Left hindlimb (tissue), 1 donor: ENCODE measurements at regions not wholly inside any gene's neighbourhood (a gene's known extent, or its start where the extent isn't known, plus 50 kb on each side); places are given as distances from the start of the nearest gene placed in this dataset.
A peak's percentile ranks its signal among the peaks of the same experiment; 100 is the strongest.

Source experiments
- DNase-seq: peaks from one replicate; pipeline ENCODE4 v3.0.0-alpha.2; 2018

DNA sequence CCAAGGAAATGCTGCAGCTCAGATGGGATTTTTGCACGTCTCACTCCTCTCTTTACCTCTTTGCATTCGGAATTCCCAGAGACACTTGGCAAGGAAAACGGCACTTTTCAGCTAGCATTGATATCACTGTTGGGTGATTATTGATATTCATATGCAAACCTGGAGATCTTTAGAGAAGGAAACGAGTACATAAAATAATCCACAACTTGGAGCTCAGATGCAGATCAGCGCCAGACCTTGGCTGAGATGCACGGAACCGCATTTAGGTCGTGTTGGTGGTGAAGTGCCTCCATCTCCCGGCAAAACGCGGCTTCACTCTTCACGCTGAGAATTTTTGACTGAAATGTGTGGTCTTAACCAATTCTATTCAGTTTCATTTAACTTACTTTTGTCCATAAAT, 77.2 kb upstream of the ARHGEF7 start:
- DNase-seq = no peak

DNA sequence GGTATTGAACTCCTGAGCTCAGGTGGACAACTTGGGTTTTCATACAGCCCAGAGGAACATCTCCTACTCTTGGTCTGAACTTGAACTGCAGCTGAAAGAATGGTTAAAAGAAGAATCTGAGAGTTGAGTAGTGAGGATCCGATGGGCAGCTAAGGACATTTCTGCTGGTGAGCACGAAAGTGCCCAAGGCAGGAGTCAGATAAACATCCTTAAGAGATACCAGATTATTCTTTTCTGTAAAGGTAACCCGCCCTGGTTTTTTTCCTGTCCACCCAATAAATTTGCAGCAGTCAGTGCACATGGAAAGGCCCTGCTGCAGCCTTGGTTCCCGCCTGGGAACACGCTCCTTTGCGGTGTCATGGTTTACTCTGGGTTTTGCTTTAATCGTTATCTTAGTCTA, 78.4 kb upstream of the ARHGEF7 start:
- no peak for DNase-seq

DNA sequence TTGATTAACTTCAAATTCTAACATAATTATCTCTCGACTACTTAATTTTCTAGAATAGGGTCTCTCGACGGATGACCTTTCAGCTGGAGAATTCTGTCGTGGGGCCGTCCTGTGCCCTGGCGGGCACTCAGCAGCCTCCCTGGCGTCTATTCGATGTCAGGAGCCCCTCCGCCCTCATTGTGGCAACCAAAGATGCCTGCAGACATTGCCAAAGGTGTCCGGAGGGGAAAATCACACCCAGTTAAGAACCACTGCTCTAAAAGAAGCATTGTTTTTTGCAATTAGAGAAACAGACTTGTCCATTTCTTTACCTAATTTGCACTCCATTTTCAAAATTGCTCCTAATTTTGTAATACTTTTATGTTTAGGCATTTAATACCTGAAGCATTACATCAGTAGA, 79.2 kb upstream of the ARHGEF7 start:
- no peak for DNase-seq

DNA sequence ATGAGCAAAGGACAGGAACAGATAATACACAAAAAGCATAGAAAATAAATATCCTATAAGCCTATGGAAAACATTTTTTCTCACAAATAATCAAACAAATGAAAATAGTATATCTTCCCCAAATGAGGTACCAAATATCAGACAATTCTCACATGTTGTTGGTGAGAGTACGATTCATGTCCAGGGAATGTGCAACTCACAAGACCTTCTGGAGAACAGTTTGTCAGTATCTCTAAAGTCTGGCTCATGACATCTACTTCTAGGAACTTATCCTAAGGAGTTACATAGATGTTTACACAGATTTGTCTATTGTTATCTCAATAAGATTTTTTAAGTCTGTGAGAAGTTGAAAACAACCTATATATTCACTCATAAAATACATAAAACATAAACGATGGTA, 80.3 kb upstream of the ARHGEF7 start:
- no peak for DNase-seq

DNA sequence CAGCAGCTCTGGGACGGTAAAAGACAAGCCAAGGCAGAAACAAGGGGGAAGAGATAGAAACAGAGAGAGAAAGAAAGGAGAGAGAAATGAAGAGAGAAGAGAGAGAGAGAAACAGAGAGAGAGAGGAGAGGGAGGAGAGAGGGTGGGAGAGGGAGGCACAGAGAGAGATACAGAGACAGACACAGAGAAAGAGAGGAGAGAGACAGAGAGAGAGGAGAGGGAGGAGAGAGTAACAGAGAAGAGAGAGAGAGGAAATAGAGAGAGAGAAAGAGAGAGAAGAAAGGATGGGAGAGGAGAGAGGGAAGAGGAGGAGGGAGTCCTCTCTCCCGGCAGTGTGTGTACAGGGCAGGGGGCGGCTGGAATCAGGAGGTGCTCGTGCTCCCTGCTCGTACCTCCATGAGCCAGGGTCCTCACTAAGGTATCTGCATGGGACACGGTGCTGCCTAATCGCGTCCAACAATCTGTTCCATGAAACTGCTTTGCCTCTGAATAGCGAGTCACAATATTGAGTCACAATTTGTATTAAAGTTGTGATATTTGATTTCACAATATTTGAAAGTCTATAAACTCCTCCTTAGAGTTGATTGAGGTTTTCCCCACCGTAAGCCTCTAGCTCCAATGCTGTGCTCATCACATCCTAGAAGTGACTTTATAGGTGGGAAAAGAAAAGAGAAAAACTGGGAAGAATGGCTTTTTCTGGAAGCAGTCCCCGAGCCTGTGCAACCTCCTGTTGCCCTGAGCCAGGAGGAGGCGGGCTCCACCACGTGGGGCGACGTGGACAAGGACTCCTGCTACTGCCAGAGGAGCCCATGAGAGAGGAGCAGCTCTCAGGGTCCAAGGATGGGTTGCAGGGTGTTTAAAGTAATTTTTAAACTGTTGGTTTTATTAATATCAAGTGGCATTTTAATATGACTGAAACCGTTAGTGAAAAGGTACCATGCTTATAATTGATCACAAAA, 81.7 kb upstream of the ARHGEF7 start:
- no peak for DNase-seq

DNA sequence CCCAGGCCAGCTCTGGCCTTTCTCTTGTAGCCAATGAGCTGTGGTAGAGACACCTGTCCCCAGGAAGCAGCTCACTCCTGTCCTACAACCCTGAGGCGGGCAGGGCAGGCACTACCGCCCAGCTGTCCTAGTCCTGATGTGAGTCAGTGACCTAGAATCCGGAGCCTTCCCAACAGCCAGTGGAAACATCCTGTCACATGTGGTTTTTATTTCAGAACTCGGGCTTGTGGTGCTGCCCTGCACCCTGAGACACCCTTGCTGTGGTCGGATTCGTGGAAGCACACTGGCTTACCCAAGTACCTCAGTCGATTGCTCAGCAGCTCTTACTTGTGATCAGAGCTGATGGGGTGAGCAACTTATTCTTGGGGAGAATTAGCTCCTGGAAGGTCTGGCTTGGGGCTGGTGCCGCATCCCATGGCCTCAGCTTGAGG, 83.6 kb upstream of the ARHGEF7 start:
- DNase-seq = no peak

DNA sequence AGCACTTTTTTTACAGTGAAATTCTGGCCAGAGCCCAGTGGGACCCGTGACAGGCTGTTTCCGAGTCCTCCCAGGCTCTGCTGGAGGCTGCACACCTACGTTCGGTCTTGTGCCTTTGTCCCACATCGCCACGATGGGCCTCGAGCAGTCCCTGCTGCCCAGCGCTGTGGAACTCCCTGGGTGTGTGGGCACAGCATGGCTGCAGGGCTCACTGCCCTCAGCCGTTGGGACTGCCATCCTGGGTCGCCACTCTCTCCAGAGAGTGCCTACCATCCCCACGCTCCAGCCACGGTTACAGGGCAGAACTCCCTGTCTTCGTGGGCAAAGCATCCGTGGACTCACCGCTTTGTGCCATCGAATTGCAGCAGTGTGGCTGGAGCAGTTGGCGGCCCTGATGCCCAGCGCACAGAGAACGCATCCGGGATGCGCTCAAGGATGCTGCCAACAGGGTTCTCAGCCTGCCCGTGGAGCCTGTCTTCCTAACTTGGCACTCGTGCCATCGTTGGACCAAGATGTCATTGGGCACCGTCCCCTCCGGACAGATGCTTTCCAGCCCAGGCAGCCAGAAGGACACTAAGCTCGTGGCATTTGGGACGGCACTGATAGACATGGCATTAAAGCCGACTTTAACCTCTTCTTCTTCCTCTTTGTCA, 85.0 kb upstream of the ARHGEF7 start:
- no peak for DNase-seq

DNA sequence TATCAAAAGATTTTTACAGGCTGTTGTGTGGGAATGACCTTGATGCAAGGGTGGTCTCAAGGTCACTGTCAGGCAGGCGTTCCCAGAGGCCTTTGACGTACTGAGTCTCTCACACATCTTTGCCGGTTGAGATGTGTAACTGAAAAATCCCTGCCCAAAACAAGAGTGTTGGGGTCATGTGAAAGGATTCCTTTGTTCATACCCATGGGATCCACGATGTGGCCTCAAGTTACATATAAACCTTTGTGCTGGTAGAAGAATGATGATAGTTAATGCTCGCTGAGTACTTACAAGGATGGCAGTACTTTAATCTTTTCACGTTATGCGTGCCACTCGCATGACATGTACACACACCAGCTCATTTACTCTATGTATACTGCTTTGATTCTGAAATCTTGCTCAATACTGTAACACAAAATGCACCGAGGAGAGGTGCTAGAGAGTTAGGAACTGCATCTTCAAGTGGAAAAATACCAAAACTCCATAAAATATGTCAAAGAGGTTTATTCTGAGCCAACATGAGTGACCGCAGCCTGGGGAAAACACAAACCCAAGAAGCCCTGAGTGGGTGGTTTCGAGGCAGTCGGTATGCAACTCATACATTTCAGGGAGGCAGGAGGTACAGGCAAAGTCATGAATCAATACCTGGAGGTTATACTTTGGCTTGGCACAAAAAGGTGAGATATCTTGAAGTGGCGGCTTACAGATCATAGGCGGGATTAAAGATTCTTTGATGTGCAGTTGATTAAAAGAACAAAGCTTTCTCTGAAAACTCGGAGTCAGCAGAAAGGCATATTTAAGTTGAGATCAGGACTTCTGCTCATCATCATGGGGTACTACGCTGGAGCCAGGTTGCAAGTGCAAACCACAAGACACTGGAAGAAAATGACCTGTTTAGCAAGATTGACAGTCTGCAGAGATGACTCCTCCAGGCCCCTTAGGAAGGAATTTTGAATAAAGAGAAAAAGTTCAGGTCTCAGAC, 87.4 kb upstream of the ARHGEF7 start:
- DNase-seq = no peak

DNA sequence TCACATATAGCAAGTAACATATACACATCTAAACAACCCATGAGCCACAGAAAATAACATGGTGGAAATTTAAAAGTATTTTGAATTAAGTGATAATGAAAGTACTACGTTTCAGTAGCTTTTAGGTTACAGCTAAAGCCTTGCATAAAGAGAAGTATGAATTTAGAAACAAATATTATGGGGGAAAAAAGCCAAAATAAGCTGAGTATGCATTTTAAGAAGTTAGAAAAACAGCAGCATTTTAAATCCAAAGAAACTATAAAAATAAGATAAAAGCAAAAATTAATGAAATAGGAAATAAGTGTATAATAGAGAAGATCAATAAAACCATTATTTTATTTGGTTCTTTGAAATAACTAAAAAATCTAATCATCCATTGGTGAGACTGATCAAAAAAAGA, 89.8 kb upstream of the ARHGEF7 start:
- DNase-seq = no peak

DNA sequence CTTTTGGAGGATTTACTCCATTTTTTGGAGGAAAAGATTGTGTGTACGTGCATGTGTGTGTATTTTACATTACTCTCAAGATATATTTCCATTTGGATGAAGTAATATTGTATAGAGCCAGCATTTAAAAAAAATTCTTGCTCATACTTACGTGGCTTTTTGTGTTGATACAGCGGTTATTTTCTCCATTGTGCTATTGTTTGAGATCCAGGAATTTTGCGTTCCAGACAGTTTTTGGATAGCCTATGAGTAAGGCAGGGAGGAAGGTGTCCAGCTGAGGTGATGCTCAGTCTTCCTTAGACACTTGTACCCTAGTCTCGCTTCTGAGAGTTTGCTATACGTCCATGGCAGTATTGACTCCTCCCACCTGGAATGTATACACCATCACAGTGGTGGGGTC, 92.2 kb upstream of the ARHGEF7 start:
- DNase-seq = no peak

DNA sequence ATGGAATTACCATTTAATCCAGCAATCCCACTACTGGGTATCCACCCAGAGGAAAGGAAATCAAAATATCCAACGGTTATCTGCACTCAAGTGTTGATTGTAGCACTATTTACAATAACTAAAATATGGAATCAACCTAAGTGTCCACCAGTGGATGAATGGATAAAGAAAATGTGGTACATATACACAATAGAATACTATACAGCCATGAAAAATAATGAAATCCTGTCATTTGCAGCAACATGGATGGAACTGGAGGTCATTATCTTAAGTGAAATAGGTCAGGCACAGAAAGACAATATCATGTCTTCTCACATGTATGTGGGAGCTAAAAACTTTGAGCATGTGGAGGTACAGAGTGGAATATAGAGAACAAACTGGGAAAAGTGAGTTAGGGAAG, 92.9 kb upstream of the ARHGEF7 start:
- no peak for DNase-seq

DNA sequence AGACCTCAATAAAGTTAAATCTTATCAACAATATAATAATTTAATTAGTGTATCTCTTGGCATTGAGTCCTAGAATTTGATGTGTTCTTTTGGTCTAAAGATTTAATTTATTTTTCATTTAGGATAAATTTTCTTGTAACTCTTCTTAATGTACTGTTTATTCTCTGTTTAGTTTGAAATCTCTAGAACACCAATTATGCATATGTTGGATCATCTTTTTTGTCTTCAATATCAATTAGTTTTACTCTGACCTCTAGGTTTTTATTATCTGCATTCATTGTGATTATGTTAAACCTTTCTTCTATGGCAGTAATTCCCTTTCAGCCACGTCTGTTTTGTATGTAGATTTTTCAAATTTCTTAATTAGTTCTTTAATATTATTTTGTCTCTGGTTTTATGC, 93.8 kb upstream of the ARHGEF7 start:
- DNase-seq = no peak

DNA sequence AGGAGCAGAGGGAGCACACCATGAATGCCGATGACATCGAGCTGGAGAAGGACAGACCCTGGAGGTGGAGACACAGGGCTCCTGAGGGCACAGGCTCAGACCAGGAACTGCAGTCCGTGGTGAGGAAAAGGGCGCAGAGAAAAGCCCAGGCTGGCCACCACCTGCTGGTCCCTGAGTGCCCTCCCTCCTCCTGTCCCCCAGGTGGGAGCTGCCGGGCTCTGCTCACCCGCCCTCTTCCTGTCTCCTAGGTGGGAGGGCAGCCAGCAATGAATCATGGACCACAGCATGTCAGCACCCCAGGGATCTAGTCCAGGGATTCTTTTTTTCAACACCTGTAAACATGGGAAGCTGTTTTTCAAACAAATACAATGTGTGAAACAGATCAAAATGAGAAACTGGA, 94.6 kb upstream of the ARHGEF7 start:
- DNase-seq = no peak

DNA sequence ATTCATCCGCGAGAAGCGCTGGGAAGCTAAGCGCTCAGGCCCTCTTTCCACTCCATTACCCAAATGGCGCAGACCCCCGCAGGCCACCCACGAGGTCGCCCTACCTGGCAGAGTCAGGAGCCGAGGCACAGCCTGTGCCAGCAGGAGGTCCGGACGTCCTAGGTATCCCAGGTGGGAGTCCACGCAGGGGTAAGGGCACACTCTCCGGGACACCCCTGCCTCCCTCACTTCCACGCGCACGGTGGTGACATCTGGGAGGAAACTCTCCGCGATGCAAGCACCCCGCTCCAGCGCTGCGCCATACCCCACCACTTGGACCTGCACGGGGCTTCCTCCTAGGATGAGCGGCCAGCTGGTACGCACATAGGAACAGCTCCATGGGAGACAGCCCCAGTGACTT, 95.1 kb upstream of the ARHGEF7 start:
- no peak for DNase-seq

DNA sequence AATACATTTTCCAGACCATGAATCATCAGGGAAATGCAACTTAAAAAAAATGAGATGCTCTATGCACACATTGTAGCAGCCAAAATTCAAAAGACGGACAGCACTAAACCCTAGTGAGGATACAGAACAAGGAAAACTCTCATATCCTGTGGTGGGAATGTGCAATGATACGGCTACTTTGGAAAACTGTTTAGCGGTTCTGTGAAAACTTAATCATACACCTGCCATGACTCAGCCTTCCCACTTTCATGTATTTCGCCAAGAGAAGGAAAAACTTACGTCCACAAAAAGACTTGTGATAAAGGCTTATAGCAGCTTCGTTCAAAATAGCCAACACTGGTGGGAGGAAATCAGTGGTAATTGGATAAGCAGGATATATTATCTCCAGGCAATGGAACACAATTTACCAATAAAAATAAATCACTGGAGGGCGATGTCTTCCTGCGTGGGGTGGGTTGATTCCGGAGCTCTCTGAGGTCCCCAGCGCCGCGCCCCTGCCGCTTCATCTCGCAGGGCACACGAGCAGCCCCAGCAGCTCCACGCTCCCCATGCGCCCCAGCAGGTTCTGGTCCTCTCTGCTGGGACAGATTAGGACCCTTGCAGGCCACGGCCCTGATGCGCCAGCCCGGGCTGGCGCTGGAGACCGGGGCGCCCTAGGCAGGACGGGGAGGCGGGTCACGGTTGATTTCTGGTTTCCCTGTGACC, 97.2 kb upstream of the ARHGEF7 start:
- no peak for DNase-seq

DNA sequence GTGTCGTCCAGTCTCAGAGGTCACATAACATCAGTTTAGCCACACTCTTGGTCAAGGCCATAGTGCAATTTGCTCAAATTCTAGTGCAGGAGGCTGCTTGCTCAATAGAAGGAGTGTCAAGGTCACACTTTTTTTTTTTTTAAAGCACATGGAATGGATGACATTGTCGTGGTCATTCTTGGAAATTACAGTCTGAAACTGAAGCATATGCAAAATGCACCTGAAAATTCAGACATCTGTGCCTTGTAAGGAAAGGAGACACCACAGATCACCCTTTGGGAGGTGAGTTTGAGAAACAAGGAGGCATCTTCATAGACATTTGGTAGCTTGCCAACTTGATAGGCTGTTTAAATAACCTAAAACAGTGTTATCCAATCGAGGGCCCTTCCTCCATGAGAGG, 98.3 kb upstream of the ANKRD10 start:
- DNase-seq = no peak

DNA sequence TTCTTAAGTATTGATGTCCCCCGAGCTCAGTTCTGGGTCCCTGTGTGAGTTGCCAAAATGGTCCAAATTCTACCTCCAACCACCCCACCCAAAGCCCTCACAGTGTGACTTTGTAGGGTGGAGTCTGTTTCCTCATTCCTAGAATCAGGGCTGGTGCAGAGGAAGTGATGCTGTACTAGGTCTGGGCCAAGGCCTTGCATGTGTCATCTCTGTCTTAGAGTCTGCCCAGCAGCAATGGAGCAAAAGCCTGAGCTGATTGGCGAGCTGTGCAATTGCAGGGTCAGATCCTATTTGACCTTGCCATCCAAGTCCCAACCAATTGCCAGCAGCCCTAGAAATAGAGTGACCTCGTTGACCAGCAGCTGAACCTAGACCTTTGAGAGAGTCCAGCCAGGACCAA, 97.0 kb upstream of the ANKRD10 start:
- no peak for DNase-seq

DNA sequence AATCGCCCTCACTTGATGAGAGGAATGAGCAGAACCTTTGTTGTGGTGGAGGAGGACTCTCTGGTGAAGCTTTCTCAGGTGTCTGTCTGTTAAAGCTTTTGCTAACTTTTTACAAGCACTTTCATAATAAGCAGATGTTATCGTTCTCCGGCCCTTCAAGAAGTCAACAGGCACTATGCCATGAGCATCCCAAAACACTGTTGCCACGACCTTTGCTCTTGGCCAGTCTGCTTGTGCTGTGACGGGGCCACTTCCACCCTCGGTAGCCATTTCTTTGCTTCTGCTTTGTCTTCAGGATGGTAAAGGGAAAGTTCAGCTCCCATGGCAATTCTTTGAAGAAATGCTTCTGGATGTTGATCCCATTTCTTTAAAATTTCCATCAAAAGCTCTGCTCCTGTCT, 93.5 kb upstream of the ANKRD10 start:
- DNase-seq = no peak

DNA sequence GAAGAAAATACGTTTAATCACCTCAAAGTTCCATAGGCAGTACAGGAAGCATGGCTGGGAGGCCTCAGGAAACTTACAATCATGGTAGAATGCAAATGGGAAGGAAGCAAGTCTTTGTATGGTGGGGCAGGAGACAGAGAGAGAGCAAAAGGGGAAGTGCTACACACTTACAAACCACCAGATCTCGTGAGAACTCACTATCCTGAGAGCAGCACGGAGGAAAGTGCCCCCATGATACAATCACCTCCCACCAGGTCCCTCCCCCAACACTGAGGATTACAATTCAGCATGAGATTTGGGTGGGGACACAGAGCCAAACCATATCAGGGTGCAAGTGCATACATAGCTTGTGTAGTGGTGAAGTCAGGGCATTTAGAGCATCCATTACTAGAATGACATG, 92.3 kb upstream of the ANKRD10 start:
- DNase-seq = no peak

DNA sequence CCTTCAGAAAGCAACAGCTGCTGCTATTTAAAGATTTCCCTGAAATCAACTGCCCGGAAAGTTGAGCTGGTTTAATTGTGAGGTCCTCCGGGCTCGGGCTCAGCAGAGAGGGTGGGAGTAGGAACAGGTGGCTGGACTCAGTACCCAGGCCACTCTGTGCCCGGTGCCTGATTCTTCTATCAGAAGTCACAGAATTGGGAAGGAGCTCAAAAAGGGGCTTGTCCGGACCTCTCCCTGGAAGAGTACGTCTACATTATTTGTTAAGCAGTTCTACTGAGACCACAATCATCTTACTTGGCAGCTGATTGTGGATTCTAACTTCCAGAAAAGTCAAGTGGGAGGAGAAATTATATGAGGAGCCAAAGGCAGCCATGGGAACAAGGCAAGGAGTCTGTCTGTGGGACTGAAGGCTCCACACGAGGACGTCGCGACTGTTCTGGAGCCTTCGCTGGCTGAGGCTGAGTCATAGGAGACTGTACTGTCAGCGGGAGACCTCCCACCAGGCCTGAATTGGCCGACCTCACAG, 91.7 kb upstream of the ANKRD10 start:
- DNase-seq = peak; percentile 86

DNA sequence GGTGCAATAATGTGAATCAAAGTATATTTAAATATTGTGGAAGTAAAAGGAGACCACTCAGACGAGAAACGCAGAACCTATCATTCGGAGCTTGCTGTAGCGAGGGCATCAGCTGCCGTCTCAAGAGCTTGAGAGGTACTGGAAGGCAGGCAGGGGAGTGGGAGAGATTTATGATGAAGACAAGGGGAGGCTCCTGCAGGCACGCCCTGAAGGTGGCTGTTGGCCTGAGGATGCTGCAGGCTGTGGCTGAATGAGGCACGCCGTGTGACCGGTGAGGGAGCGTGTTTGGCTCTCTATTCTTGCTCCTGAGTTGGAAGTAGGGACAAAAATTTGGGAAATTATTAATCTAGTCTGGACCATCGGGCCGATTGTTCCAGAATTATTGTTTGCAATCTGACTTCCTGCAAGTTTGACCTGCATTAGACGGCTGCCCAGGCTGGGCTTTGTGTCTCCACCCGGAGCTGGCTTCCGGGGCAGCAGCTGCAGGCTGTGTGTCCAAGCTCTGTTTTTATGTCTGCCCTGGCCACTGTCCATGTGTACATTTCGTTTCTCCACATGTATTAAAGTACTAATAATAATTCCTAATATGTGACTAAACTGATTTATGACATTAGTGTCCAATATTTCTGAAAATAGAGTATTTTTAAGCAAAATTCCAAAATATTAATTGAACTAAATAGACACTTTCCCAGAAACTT, 91.1 kb upstream of the ANKRD10 start:
- peak; percentile 84 for DNase-seq

DNA sequence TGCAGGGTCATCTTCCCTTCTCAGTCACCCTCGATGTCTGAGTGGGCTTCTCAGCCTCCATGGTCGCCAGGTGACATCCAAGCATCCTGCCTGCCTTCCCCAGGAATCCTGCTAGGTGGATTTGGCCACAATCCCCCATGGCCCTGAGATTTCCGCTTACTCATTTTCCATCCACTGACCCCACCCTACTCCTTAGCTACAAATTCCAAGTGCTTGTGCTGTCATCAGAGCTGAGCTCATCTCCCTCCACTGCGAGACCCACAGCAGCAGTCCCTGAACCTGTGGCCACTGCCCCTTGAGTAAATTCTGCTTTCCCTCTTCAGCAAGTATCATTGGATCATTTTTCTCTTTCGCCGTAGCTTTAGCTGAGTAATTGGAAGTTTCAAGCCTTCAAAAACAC, 90.5 kb upstream of the ANKRD10 start:
- DNase-seq = no peak
